ENCODE measurements at regions not wholly inside any gene's neighbourhood (a gene's known extent, or its start where the extent isn't known, plus 50 kb on each side); places are given as distances from the start of the nearest gene placed in this dataset.

- TF ChIP-seq MYC (IDR thresholded peaks at IDR 0.05; ENCODE audit: borderline replicate concordance, low read length) (no peak), CTCF (IDR thresholded peaks at IDR 0.05) (no peak), POLR2AphosphoS2 (conservative IDR thresholded peaks at IDR 0.05; ENCODE audit: low read length) (no peak), USF2 (IDR thresholded peaks at IDR 0.05) (no peak), JUN (IDR thresholded peaks at IDR 0.05) (no peak), SMC3 (IDR thresholded peaks at IDR 0.05) (no peak), HOXA7 (CRISPR knock-in tag; IDR thresholded peaks at IDR 0.05) (no peak), RAD21 (conservative IDR thresholded peaks at IDR 0.05 in 1 of 2, IDR thresholded peaks at IDR 0.05 in 1 of 2) (no peak), BHLHE40 (IDR thresholded peaks at IDR 0.05; ENCODE audit: low read depth, low read length) (no peak), POLR2A (IDR thresholded peaks at IDR 0.05; ENCODE audit: low read length) (no peak), ATOH8 (CRISPR knock-in tag; IDR thresholded peaks at IDR 0.05; ENCODE audit: low read depth) (no peak)
Observed at GRCh38 chr15:92527197-92527596, 128.4 kb downstream of the FAM174B start.

Measured in A549 (cell line).